H1 (cell line): ENCODE measurements at regions not wholly inside any gene's neighbourhood (a gene's known extent, or its start where the extent isn't known, plus 50 kb on each side); places are given as distances from the start of the nearest gene placed in this dataset.

ENCODE experiments used
- CTCF ChIA-PET: fragments of 300-600 bp; sonication (Branson Sonifier 250); formaldehyde crosslinking; loops from one replicate; lab custom pipeline; 2021; ENCODE audit not compliant: partially characterized antibody; lab: Charles Lee
- POLR2A ChIA-PET: fragments of 300-600 bp; sonication (Branson Sonifier 250); formaldehyde crosslinking; loops from one replicate; lab custom pipeline; 2021; ENCODE audit warnings: inconsistent platforms; ENCODE audit not compliant: partially characterized antibody; lab: Charles Lee
- DNase-seq, 2 experiments: peaks; one replicate each; pipeline versions ENCODE4 v3.0.0 to v3.0.0-alpha.2; 2010 to 2022; ENCODE audit warnings: low spot score in 2 of 2, low read depth in 1 of 2, mixed read lengths in 1 of 2
- FAIRE-seq: peaks from 2 replicates; lab custom pipeline; 2011; peaks lifted over from hg19 to GRCh38; lab: Jason Lieb, UNC
- H2AFZ ChIP-seq: 2 replicates; pipeline ENCODE4 v1.8.1; 2012; ENCODE audit warnings: low read length, inconsistent platforms
- H2AK5ac ChIP-seq: 2 replicates; pipeline ENCODE4 v1.6.1; 2013; ENCODE audit warnings: low read depth, low read length
- H2BK120ac ChIP-seq: replicated peaks from 2 replicates; pipeline ENCODE3; 2013; ENCODE audit warnings: low read depth, low read length, inconsistent platforms
- H2BK12ac ChIP-seq: 2 replicates; pipeline ENCODE4 v1.6.1; 2013; ENCODE audit warnings: low read depth, low read length
- H2BK15ac ChIP-seq: 2 replicates; pipeline ENCODE4 v1.6.1; 2013; ENCODE audit warnings: low read length
- H2BK20ac ChIP-seq: 2 replicates; pipeline ENCODE4 v1.6.1; 2013; ENCODE audit warnings: low read length
- H2BK5ac ChIP-seq: 2 replicates; pipeline ENCODE4 v1.6.1; 2013; ENCODE audit warnings: low read depth, low read length
- H3K14ac ChIP-seq: 2 replicates; pipeline ENCODE4 v1.6.1; 2013; ENCODE audit warnings: inconsistent platforms; ENCODE audit not compliant: insufficient read length
- H3K18ac ChIP-seq: 2 replicates; pipeline ENCODE4 v1.6.1; 2013; ENCODE audit warnings: low read length; ENCODE audit errors: extremely low read depth
- H3K23ac ChIP-seq: 2 replicates; pipeline ENCODE4 v1.6.1; 2013; ENCODE audit warnings: inconsistent platforms; ENCODE audit not compliant: insufficient read length
- H3K23me2 ChIP-seq: 2 replicates; pipeline ENCODE4 v1.6.1; 2013; ENCODE audit warnings: low read depth, low read length
- H3K27ac ChIP-seq: 2 replicates; pipeline ENCODE4 v1.6.1; 2011; ENCODE audit warnings: low read depth, low read length, inconsistent platforms
- H3K27me3 ChIP-seq, 4 experiments: replicated peaks in 1 of 4; 1 replicate in 1 of 4; 2 replicates in 3 of 4; pipeline versions ENCODE4 v1.6.1 to v1.8.1; 2011 to 2013; ENCODE audit warnings: low read length in 3 of 4, mild to moderate bottlenecking in 3 of 4, inconsistent platforms in 2 of 4, mixed read lengths in 2 of 4, moderate library complexity in 1 of 4; ENCODE audit not compliant: control insufficient read depth in 3 of 4, insufficient read depth in 3 of 4; ENCODE audit errors: extremely low read depth in 1 of 4
- H3K36me3 ChIP-seq, 4 experiments: 2 replicates each; pipeline versions ENCODE4 v1.6.1 to v1.8.1; 2011 to 2013; ENCODE audit warnings: mild to moderate bottlenecking in 4 of 4, low read length in 3 of 4, moderate library complexity in 2 of 4, control low read depth in 1 of 4, inconsistent platforms in 1 of 4; ENCODE audit not compliant: insufficient read depth in 4 of 4, control insufficient read depth in 2 of 4
- H3K4ac ChIP-seq: replicated peaks from 2 replicates; pipeline ENCODE3; 2013; ENCODE audit warnings: low read length, low read depth, mixed read lengths, inconsistent platforms; ENCODE audit not compliant: insufficient read length
- H3K4me1 ChIP-seq, 4 experiments: replicated peaks in 1 of 4; 1 replicate in 1 of 4; 2 replicates in 3 of 4; pipeline versions ENCODE4 v1.6.1 to v1.8.1; 2011 to 2013; ENCODE audit warnings: low read length in 3 of 4, inconsistent platforms in 2 of 4, mixed read lengths in 1 of 4; ENCODE audit not compliant: insufficient read depth in 4 of 4, control insufficient read depth in 3 of 4
- H3K4me2 ChIP-seq, 2 experiments: 2 replicates each; pipeline versions ENCODE4 v1.6.1 to v1.8.1; 2011 to 2013; ENCODE audit warnings: low read depth in 2 of 2, low read length in 2 of 2, control low read depth in 1 of 2, inconsistent platforms in 1 of 2, mild to moderate bottlenecking in 1 of 2; ENCODE audit not compliant: insufficient read depth in 1 of 2
- H3K4me3 ChIP-seq, 4 experiments: fragments of 200-600, 300-600 bp in 1 of 4; sonication (generic), shearing (Covaris generic), sonication (Bioruptor Twin) in 1 of 4; 2 replicates each; pipeline versions ENCODE4 v1.5.1 to v1.8.1; 2011 to 2016; ENCODE audit warnings: low read length in 4 of 4, low read depth in 3 of 4, control low read depth in 2 of 4, inconsistent platforms in 2 of 4, mild to moderate bottlenecking in 2 of 4, mixed read lengths in 1 of 4, moderate library complexity in 1 of 4; ENCODE audit not compliant: insufficient read depth in 2 of 4; ENCODE audit errors: extremely low read depth in 1 of 4
- H3K56ac ChIP-seq: replicated peaks from 2 replicates; pipeline ENCODE3; 2013; ENCODE audit warnings: low read depth, mild to moderate bottlenecking, mixed read lengths, low read length, inconsistent platforms; ENCODE audit not compliant: insufficient read length
- H3K79me1 ChIP-seq: 2 replicates; pipeline ENCODE4 v1.6.1; 2013; ENCODE audit warnings: low read depth, low read length, control low read depth
- H3K79me2 ChIP-seq, 2 experiments: 2 replicates each; pipeline versions ENCODE4 v1.6.1 to v1.8.1; 2012 to 2013; ENCODE audit warnings: low read length in 2 of 2, mild to moderate bottlenecking in 2 of 2, inconsistent platforms in 1 of 2; ENCODE audit not compliant: insufficient read depth in 2 of 2, control insufficient read depth in 1 of 2
- H3K9ac ChIP-seq, 4 experiments: replicated peaks in 1 of 4; 1 replicate in 1 of 4; 2 replicates in 3 of 4; pipeline versions ENCODE4 v1.6.1 to v1.8.1; 2011 to 2013; ENCODE audit warnings: low read depth in 3 of 4, low read length in 3 of 4, control low read depth in 2 of 4, mild to moderate bottlenecking in 2 of 4, moderate library complexity in 2 of 4, inconsistent platforms in 1 of 4; ENCODE audit errors: extremely low read depth in 1 of 4
- H3K9me3 ChIP-seq, 2 experiments: 2 replicates each; pipeline versions ENCODE4 v1.6.1 to v1.8.1; 2012 to 2013; ENCODE audit warnings: mild to moderate bottlenecking in 2 of 2, moderate library complexity in 2 of 2, control low read depth in 1 of 2, inconsistent platforms in 1 of 2, low read depth in 1 of 2, low read length in 1 of 2, mixed read lengths in 1 of 2; ENCODE audit not compliant: insufficient read depth in 2 of 2
- H4K20me1 ChIP-seq, 2 experiments: replicated peaks in 1 of 2; 2 replicates each; pipeline versions ENCODE3 to v1.8.1; 2011 to 2013; ENCODE audit warnings: inconsistent platforms in 2 of 2, low read length in 2 of 2, mild to moderate bottlenecking in 1 of 2; ENCODE audit not compliant: insufficient read depth in 2 of 2, control insufficient read depth in 1 of 2
- H4K5ac ChIP-seq: 2 replicates; pipeline ENCODE4 v1.6.1; 2013; ENCODE audit warnings: low read length, low read depth, mixed read lengths, inconsistent platforms; ENCODE audit not compliant: insufficient read length
- H4K8ac ChIP-seq: 2 replicates; pipeline ENCODE4 v1.8.0; 2013; ENCODE audit warnings: mild to moderate bottlenecking, moderate library complexity, low read length, inconsistent platforms; ENCODE audit not compliant: insufficient read depth; ENCODE audit errors: extremely low read depth
- H4K91ac ChIP-seq: replicated peaks from 2 replicates; pipeline ENCODE3; 2013; ENCODE audit warnings: low read length, mixed read lengths, inconsistent platforms; ENCODE audit not compliant: insufficient read length
- ASH2L ChIP-seq: fragments of 200-600, 300-600 bp; sonication (generic); IDR thresholded peaks from one replicate; pipeline ENCODE4 v1.7.1; 2017; ENCODE audit warnings: low read length
- CEBPB ChIP-seq: IDR thresholded peaks from 2 replicates; pipeline ENCODE4 v1.6.1; 2012; ENCODE audit warnings: low read depth, low read length
- MAFK ChIP-seq: IDR thresholded peaks from 2 replicates; pipeline ENCODE4 v1.6.1; 2012; ENCODE audit warnings: low read depth, mild to moderate bottlenecking, improper control_type of control experiment, low read length
- MAX ChIP-seq: IDR thresholded peaks from 2 replicates; pipeline ENCODE4 v1.6.1; 2012; ENCODE audit warnings: inconsistent platforms
- POLR2A ChIP-seq, 2 experiments: IDR thresholded peaks; 1 replicate in 1 of 2; 2 replicates in 1 of 2; pipeline ENCODE4 v1.6.1; 2011; ENCODE audit warnings: low read depth in 2 of 2, low read length in 2 of 2, mild to moderate bottlenecking in 2 of 2; ENCODE audit errors: control extremely low read depth in 1 of 2
- SP1 ChIP-seq: IDR thresholded peaks from 2 replicates; pipeline ENCODE4 v1.6.1; 2011; ENCODE audit warnings: low read depth, low read length
- SP4 ChIP-seq: IDR thresholded peaks from 2 replicates; pipeline ENCODE4 v1.6.1; 2012; ENCODE audit warnings: low read length, inconsistent platforms
- WGBS, 2 experiments: shearing (Covaris generic) in 1 of 2; methylation state at CpG; one replicate each; pipeline versions ENCODE4 v1.1.6 to v1.1.7; 2013 to 2015; ENCODE audit warnings: low lambda C conversion rate in 2 of 2, mixed read lengths in 2 of 2, inconsistent platforms in 1 of 2, low coverage in 1 of 2, missing lambda C conversion rate in 1 of 2; ENCODE audit not compliant: insufficient replicate concordance in 2 of 2, insufficient coverage in 1 of 2, insufficient read length in 1 of 2; ENCODE audit errors: extremely low coverage in 1 of 2, missing lambda C conversion rate in 1 of 2; 5-methylcytosine and 5-hydroxymethylcytosine counted together

- Histone ChIP-seq H2AK5ac (no peak overlapping the region), H4K20me1 (no peaks in the 10 kb centered on the region), H3K79me1 (no peaks in the 10 kb centered on the region), H2BK5ac (no peak overlapping the region), H3K4me1 (no peaks in the 10 kb centered on the region; a peak in 1 of 7 replicates), H3K23me2 (no peaks in the 10 kb centered on the region), H3K4me3 (no peak overlapping the region), H3K23ac (no peak overlapping the region), H3K27ac (no peak overlapping the region), H3K9ac (no peak overlapping the region), H2BK120ac (no peak overlapping the region), H3K18ac (no peak overlapping the region), H3K27me3 (no peaks in the 10 kb centered on the region), H3K4ac (no peak overlapping the region), H2BK15ac (no peak overlapping the region), H4K8ac (no peak overlapping the region), H3K4me2 (no peak overlapping the region), H4K5ac (no peak overlapping the region), H3K79me2 (no peaks in the 10 kb centered on the region), H4K91ac (no peak overlapping the region), H3K14ac (no peak overlapping the region), H2BK12ac (no peak overlapping the region), H3K56ac (no peak overlapping the region), H3K9me3 (no peaks in the 10 kb centered on the region), H2AFZ (no peak overlapping the region), H2BK20ac (no peak overlapping the region), H3K36me3 (no peaks in the 10 kb centered on the region)
- 86% methylated on average over 1 of the region's 1 CpG; no CpG with 5 or more reads in 1 of the 2 experiments for WGBS, 2 experiments
- DNase-seq (no peak), FAIRE-seq (no peak)
- CTCF ChIA-PET = interaction anchor here (2.4 kb wide), 1 partner anchor 9 kb away, joined by 10 read pairs; no protein-coding TSS in a partner anchor
- TF ChIP-seq MAX = no peak
- TF ChIP-seq ASH2L = no peak
- no peak for TF ChIP-seq POLR2A (IDR thresholded peaks at IDR 0.05; ENCODE audit: control extremely low read depth in 1 of 2, low read depth in 2 of 2, low read length in 2 of 2)
- TF ChIP-seq CEBPB = no peak
- TF ChIP-seq SP4 = no peak
- no peak for TF ChIP-seq MAFK
- TF ChIP-seq SP1 = no peak
- POLR2A ChIA-PET = no interaction called here
These were observed 236.0 kb downstream of the UTP18 start for GRCh38 chr17:51496378-51496777.
